ACHN (cell line): ENCODE measurements at regions not wholly inside any gene's neighbourhood (a gene's known extent, or its start where the extent isn't known, plus 50 kb on each side); places are given as distances from the start of the nearest gene placed in this dataset.
"Not testable (repeated sequence)": the region's sequence is repeated elsewhere in the genome, so short reads cannot be mapped to it uniquely, and the experiment has no call there.

Experiments used
- DNase-seq: peaks from one replicate; pipeline ENCODE4 v3.0.0-alpha.2; 2015
- in situ Hi-C: cut with HindIII; loops from 2 replicates; pipeline ENCODE4 v1.10.0; 2017; ENCODE audit warnings: low sequenced_read_pairs, low pct_ligation_motif_present, low pct_unique_long_range_greater_than_20kb

- DNase-seq: no peak
- in situ Hi-C loops: no loop called here
Observed at GRCh38 chr12:77229640-77230442, 164.5 kb upstream of the E2F7 start.

- in situ Hi-C loops: no loop called here
- DNase-seq: no peak
Observed at GRCh38 chr12:77228376-77228775, 163.0 kb upstream of the E2F7 start.

GRCh38 chr12:77226368-77226767, 161.0 kb upstream of the E2F7 start:
- DNase-seq: no peak
- in situ Hi-C loops: no loop called here

GRCh38 chr12:77225373-77225772, 160.0 kb upstream of the E2F7 start:
- in situ Hi-C loops: no loop called here
- DNase-seq: no peak

GRCh38 chr12:77224346-77224745, 159.0 kb upstream of the E2F7 start:
- no peak for DNase-seq
- in situ Hi-C loops: no loop called here

GRCh38 chr12:77222336-77222735, 157.0 kb upstream of the E2F7 start:
- DNase-seq: no peak
- in situ Hi-C loops: no loop called here

GRCh38 chr12:77220586-77220985, 155.2 kb upstream of the E2F7 start:
- in situ Hi-C loops: no loop called here
- DNase-seq: no peak

- in situ Hi-C loops: no loop called here
- DNase-seq: no peak
Observed at GRCh38 chr12:77218278-77218677, 152.9 kb upstream of the E2F7 start.

- DNase-seq, in situ Hi-C loops: not testable (repeated sequence)
Observed at GRCh38 chr12:77216136-77216535, 150.8 kb upstream of the E2F7 start.

GRCh38 chr12:77214136-77214535, 148.8 kb upstream of the E2F7 start:
- in situ Hi-C loops: no loop called here
- DNase-seq: no peak

- no peak for DNase-seq
- in situ Hi-C loops: no loop called here
Observed at GRCh38 chr12:77213319-77213718, 147.9 kb upstream of the E2F7 start.

GRCh38 chr12:77210724-77211123, 145.4 kb upstream of the E2F7 start:
- in situ Hi-C loops: no loop called here
- DNase-seq: no peak

GRCh38 chr12:77204083-77204482, 138.7 kb upstream of the E2F7 start:
- in situ Hi-C loops: no loop called here
- DNase-seq: peak; percentile 31

- in situ Hi-C loops: no loop called here
- no peak for DNase-seq
Observed at GRCh38 chr12:77202457-77203060, 137.2 kb upstream of the E2F7 start.

GRCh38 chr12:77189901-77190416, 124.6 kb upstream of the E2F7 start:
- in situ Hi-C loops: no loop called here

GRCh38 chr12:77189458-77189857, 124.1 kb upstream of the E2F7 start:
- peak; percentile 7 for DNase-seq
- in situ Hi-C loops: no loop called here

More at GRCh38 chr12:77189901-77190416, 124.6 kb upstream of the E2F7 start:
- DNase-seq: no peak

GRCh38 chr12:77179515-77179914, 114.1 kb upstream of the E2F7 start:
- DNase-seq: no peak
- in situ Hi-C loops: no loop called here

- in situ Hi-C loops: no loop called here
- DNase-seq: no peak
Observed at GRCh38 chr12:77167801-77168200, 102.4 kb upstream of the E2F7 start.

GRCh38 chr12:77166696-77167095, 101.3 kb upstream of the E2F7 start:
- in situ Hi-C loops: no loop called here
- no peak for DNase-seq
